Activated T-cell treated with anti-CD3 and anti-CD28 coated beads, Interleukin-2, amount 50 U/mL, for 72 hours (primary cell): ENCODE measurements at regions not wholly inside any gene's neighbourhood (a gene's known extent, or its start where the extent isn't known, plus 50 kb on each side); places are given as distances from the start of the nearest gene placed in this dataset.

ENCODE experiments used
- ATAC-seq, 2 donors: fragments of 150-1000 bp; cut with Tn5 transposase; replicated peaks in 1 of 2; 2 replicates each; pipeline ENCODE4 v1.10.0; 2021; ENCODE audit warnings: moderate library complexity in 2 of 2, mild to moderate bottlenecking in 1 of 2
- DNase-seq, 2 donors: peaks; one replicate each; pipeline ENCODE4 v3.0.0; 2021 to 2022; ENCODE audit warnings: mixed read lengths in 1 of 2
- H3K27ac Mint-ChIP-seq: one replicate; pipeline ENCODE4 v1.8.0; 2022; ENCODE audit warnings: mild to moderate bottlenecking, moderate library complexity, mixed read lengths
- H3K27me3 Mint-ChIP-seq: one replicate; pipeline ENCODE4 v1.8.0; 2022; ENCODE audit warnings: low read depth, mixed read lengths
- H3K36me3 Mint-ChIP-seq, 2 donors: one replicate each; pipeline ENCODE4 v1.8.0; 2022; ENCODE audit warnings: mixed read lengths in 2 of 2, mild to moderate bottlenecking in 1 of 2; ENCODE audit not compliant: insufficient read depth in 2 of 2
- H3K4me1 Mint-ChIP-seq: one replicate; pipeline ENCODE4 v1.8.0; 2022; ENCODE audit warnings: low read depth, mixed read lengths
- H3K4me3 Mint-ChIP-seq, 2 donors: one replicate each; pipeline ENCODE4 v1.8.0; 2022; ENCODE audit warnings: mild to moderate bottlenecking in 2 of 2, mixed read lengths in 2 of 2, moderate library complexity in 2 of 2
- H3K9me3 Mint-ChIP-seq, 2 donors: one replicate each; pipeline ENCODE4 v1.8.0; 2022; ENCODE audit warnings: mixed read lengths in 2 of 2

DNA sequence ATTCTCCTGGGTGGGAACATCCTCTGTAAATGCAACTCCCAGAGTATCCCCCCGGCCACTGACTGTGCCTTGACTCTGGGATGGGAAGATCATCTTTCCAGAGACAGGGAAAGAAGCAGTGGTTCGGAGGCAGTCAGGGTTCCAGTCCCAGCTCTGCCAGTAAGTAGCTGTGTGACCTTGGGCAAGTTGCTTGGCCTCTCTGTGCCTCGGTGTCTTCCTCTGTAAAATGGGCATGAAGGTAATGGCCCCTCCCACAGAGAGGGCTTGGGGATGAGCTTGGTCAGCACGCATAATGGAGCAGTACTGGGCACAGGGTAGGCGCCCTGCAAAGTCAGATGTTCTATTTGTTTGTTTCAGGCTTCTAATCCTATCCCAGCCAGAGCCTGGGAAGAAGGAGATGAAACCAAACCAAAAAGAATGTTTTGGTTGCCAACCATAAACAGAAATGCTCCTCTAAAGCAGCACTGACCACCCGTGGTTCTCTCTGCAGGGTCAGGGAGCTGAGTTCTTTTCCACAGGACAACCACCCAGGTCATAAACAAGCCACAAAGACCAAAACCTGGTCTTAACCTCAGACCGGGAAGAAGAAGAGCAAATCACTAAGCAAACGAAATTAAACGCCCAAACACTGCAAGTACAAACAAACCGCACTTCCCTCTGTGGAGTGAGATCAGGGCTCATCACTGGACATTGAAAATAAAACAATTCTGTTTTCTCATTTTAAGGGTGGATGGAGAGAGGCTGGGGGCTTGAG, 381.0 kb upstream of the SULF2 start:
- peaks cover 23% of the 10 kb centered on the region for H3K27me3 Mint-ChIP-seq
- no peak overlapping the region for H3K4me3 Mint-ChIP-seq
- DNase-seq (no peak), ATAC-seq (no peak)
- no peaks in the 10 kb centered on the region for H3K4me1 Mint-ChIP-seq
- no peak overlapping the region for H3K27ac Mint-ChIP-seq
- H3K9me3 Mint-ChIP-seq: no peaks in the 10 kb centered on the region
- no peaks in the 10 kb centered on the region for H3K36me3 Mint-ChIP-seq

DNA sequence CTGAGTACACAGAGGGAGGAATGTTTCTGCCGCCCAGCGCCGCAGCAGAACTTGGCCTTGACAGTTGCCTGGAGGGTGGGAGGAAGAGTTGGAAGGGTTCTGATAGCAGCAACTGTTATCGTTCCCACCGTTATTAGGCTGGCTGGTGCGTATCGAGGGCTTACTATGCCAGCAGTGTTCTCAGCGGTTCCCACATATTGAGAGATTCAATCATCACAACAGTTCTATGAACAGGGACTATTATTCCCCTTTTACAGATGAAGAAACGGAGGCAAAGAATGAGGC, 380.1 kb upstream of the SULF2 start:
- ATAC-seq: no peak
- Mint-ChIP-seq H3K4me1 (no peaks in the 10 kb centered on the region), H3K9me3 (no peaks in the 10 kb centered on the region), H3K27me3 (peaks cover 26% of the 10 kb centered on the region), H3K36me3 (no peaks in the 10 kb centered on the region), H3K4me3 (no peak overlapping the region), H3K27ac (no peak overlapping the region)
- no peak for DNase-seq

DNA sequence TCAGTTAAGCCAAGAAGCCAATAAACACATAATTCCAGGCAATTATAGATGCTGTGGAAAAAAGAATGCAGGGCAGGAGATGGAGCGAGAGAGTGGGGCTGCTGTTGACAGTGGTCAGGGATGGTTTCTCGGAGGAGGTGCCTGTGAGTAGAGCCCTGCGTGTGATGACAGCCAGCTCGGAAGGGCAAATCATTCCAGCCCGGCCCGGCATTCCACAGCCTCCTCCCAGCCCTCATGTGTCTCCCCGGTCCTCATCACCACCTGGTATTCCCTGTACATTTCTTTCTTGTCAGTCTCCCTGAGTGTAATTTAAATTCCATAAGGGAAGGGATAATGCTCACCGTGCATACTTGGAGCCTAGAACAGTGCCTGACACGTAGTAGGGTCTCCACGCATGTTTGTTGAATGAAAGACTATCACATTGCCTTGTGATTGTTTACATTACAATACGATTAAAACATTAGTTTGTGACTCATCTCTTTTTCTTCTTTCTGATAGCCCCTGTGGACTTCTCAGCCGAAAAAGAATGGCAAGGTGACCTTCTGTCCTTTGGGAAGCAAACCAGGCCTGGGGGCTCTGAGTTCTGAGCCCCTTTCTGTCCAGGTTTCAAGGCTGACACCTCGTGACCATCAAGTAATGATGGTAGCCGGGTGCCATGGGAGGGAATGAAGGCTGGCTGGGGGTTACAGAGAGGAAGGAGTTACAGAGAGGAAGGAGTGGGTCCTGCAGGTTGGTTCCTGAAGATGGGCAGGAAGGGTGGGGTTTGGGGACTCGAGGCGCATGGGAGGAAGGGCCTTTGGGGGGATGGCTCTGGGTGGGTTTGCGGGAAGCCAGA, 379.5 kb upstream of the SULF2 start:
- no peak for DNase-seq
- no peak overlapping the region for H3K4me3 Mint-ChIP-seq
- peaks cover 23% of the 10 kb centered on the region for H3K27me3 Mint-ChIP-seq
- no peak for ATAC-seq
- H3K36me3 Mint-ChIP-seq: no peaks in the 10 kb centered on the region
- no peaks in the 10 kb centered on the region for H3K4me1 Mint-ChIP-seq
- H3K9me3 Mint-ChIP-seq: no peaks in the 10 kb centered on the region
- H3K27ac Mint-ChIP-seq: no peak overlapping the region

- peaks cover 24% of the 10 kb centered on the region for H3K27me3 Mint-ChIP-seq
- ATAC-seq: no peak
Measured at GRCh38 chr20:48164034-48164433, 378.8 kb upstream of the SULF2 start.

DNA sequence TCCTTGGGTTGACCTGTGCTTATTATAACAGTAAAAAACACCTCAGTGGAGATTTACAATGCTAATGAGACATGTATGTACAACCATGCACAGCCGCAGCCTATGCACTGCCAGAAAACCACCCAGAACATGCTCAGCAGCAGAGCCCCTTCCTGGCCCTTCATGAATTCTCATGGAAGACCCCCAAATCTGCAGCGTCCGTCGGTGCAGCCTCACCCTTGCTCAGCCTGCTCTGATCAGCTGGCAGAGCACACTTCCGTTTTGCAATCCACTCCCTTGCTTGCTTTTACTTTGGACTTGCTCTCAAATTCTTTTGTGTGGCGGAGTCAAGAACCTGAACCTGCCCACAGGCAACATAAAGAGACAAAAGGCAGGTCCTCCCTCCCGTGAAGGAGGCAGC, 378.2 kb upstream of the SULF2 start:
- Mint-ChIP-seq H3K36me3 (no peaks in the 10 kb centered on the region), H3K27ac (no peak overlapping the region), H3K4me1 (no peaks in the 10 kb centered on the region), H3K27me3 (peaks cover 24% of the 10 kb centered on the region), H3K4me3 (no peak overlapping the region), H3K9me3 (no peaks in the 10 kb centered on the region)
- no peak for ATAC-seq
- no peak for DNase-seq

More at GRCh38 chr20:48164034-48164433, 378.8 kb upstream of the SULF2 start:
- Mint-ChIP-seq H3K9me3 (no peaks in the 10 kb centered on the region), H3K27ac (no peak overlapping the region), H3K4me1 (no peaks in the 10 kb centered on the region), H3K4me3 (no peak overlapping the region), H3K36me3 (no peaks in the 10 kb centered on the region)
- DNase-seq: no peak

DNA sequence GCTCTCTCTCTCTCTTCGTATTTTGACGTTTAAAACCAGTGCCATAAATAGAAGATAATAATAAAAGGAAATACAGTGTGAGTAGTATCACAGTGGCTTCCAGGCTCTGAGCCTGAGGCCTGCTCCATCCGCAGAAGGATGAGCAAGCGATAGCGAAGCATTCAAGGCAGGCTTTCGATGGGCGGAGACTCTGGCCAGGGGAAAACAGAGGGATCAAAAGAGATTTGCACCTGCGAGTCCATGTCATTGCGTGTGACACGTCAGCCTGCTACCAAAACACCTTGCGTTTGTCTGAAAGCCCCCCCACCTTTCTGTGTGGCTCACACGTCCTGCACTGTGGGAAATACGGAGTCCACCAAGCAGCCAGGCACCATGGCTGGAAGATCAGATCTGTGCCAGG, 377.3 kb upstream of the SULF2 start:
- no peak for DNase-seq
- Mint-ChIP-seq H3K9me3 (no peaks in the 10 kb centered on the region), H3K27me3 (peaks cover 29% of the 10 kb centered on the region), H3K4me3 (no peak overlapping the region), H3K4me1 (no peaks in the 10 kb centered on the region), H3K27ac (no peak overlapping the region), H3K36me3 (no peaks in the 10 kb centered on the region)
- no peak for ATAC-seq

GRCh38 chr20:48159145-48160008, 374.1 kb upstream of the SULF2 start:
- Mint-ChIP-seq H3K27ac (no peak overlapping the region), H3K4me3 (no peak overlapping the region), H3K36me3 (peaks cover 0 to 2% of the 10 kb centered on the region in 2 donors), H3K9me3 (peaks cover 0 to 3% of the 10 kb centered on the region in 2 donors), H3K27me3 (peaks cover 25% of the 10 kb centered on the region), H3K4me1 (no peaks in the 10 kb centered on the region)
- no peak for ATAC-seq
- no peak for DNase-seq

GRCh38 chr20:48158014-48158413, 372.7 kb upstream of the SULF2 start:
- DNase-seq (no peak), ATAC-seq (no peak)
- Mint-ChIP-seq H3K27me3 (peaks cover 20% of the 10 kb centered on the region), H3K9me3 (peaks cover 0 to 3% of the 10 kb centered on the region in 2 donors), H3K4me1 (no peaks in the 10 kb centered on the region), H3K36me3 (peaks cover 0 to 2% of the 10 kb centered on the region in 2 donors), H3K4me3 (no peak overlapping the region), H3K27ac (no peak overlapping the region)

- Mint-ChIP-seq H3K9me3 (peaks cover 0 to 3% of the 10 kb centered on the region in 2 donors), H3K4me1 (no peaks in the 10 kb centered on the region), H3K36me3 (peaks cover 0 to 2% of the 10 kb centered on the region in 2 donors), H3K27ac (no peak overlapping the region), H3K4me3 (no peak overlapping the region), H3K27me3 (peaks cover 20% of the 10 kb centered on the region)
- ATAC-seq (no peak), DNase-seq (no peak)
Measured at GRCh38 chr20:48156951-48157700, 371.8 kb upstream of the SULF2 start.

DNA sequence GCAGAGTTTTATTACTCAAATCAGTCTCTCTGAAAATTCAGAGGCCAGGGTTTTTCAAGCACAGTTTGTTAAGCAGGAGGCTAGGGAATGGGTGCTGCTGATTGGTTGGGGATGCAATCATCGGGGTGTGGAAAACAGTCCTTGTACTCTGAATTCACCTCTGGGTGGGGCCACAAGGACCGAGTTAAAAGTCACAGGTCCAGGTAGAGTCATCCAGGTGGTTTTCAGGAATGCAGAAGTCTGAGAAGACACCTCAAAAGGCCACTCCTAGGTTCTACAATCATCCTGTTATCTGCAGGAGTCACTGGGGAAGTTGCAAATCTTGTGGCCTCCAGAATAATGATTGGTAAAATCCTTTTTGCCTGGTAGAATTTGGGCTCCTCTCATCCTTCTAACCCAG, 371.2 kb upstream of the SULF2 start:
- Mint-ChIP-seq H3K4me1 (no peaks in the 10 kb centered on the region), H3K4me3 (no peak overlapping the region), H3K27me3 (peaks cover 18% of the 10 kb centered on the region), H3K27ac (no peak overlapping the region), H3K9me3 (peaks cover 0 to 3% of the 10 kb centered on the region in 2 donors), H3K36me3 (peaks cover 0 to 2% of the 10 kb centered on the region in 2 donors)
- ATAC-seq: no peak
- DNase-seq: no peak

- Mint-ChIP-seq H3K4me1 (no peaks in the 10 kb centered on the region), H3K36me3 (peaks cover 0 to 2% of the 10 kb centered on the region in 2 donors), H3K9me3 (peaks cover 0 to 3% of the 10 kb centered on the region in 2 donors), H3K27ac (no peak overlapping the region), H3K27me3 (peaks cover 12% of the 10 kb centered on the region), H3K4me3 (no peak overlapping the region)
- no peak for ATAC-seq
- DNase-seq: no peak
Measured at GRCh38 chr20:48155268-48155667, 370.0 kb upstream of the SULF2 start.

- no peaks in the 10 kb centered on the region for H3K4me1 Mint-ChIP-seq
- H3K27ac Mint-ChIP-seq: no peak overlapping the region
- DNase-seq (no peak), ATAC-seq (no peak)
- H3K4me3 Mint-ChIP-seq: no peak overlapping the region
- H3K27me3 Mint-ChIP-seq: peaks cover 7% of the 10 kb centered on the region
- peaks cover 0 to 3% of the 10 kb centered on the region in 2 donors for H3K9me3 Mint-ChIP-seq
- H3K36me3 Mint-ChIP-seq: peaks cover 0 to 2% of the 10 kb centered on the region in 2 donors
Measured at GRCh38 chr20:48154040-48154765, 368.9 kb upstream of the SULF2 start.
